ENCODE measurements at regions not wholly inside any gene's neighbourhood (a gene's known extent, or its start where the extent isn't known, plus 50 kb on each side); places are given as distances from the start of the nearest gene placed in this dataset.

DNA sequence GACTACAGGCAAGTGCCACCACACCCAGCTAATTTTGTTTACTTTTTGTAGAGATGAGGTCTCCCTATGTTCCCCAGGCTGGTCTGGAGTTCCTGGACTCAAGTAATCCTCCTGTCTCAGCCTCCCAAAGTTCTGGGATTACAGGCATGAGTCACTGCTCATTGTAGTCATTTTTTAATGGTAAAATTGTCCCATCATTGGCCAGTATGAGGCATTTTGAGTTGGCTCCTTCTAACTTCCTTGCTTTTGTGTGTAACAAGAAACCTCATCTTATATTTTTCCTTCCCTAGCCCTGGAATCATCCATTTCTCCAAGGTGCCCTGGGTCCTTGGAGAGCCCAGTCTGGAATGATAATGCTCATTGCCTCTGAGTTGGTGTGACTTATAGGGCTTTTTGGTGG is 148.5 kb downstream of the INHBB start:
- no peaks in the 10 kb centered on the region for H3K9me3 ChIP-seq
- H3K36me3 ChIP-seq = no peaks in the 10 kb centered on the region
- H3K4me1 ChIP-seq = no peaks in the 10 kb centered on the region
- H3K27ac ChIP-seq = no peak overlapping the region
- TF ChIP-seq, protein P1, sequence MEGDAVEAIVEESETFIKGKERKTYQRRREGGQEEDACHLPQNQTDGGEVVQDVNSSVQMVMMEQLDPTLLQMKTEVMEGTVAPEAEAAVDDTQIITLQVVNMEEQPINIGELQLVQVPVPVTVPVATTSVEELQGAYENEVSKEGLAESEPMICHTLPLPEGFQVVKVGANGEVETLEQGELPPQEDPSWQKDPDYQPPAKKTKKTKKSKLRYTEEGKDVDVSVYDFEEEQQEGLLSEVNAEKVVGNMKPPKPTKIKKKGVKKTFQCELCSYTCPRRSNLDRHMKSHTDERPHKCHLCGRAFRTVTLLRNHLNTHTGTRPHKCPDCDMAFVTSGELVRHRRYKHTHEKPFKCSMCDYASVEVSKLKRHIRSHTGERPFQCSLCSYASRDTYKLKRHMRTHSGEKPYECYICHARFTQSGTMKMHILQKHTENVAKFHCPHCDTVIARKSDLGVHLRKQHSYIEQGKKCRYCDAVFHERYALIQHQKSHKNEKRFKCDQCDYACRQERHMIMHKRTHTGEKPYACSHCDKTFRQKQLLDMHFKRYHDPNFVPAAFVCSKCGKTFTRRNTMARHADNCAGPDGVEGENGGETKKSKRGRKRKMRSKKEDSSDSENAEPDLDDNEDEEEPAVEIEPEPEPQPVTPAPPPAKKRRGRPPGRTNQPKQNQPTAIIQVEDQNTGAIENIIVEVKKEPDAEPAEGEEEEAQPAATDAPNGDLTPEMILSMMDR (IDR thresholded peaks at IDR 0.05) = no peak
- intact Hi-C loops (cut with DNase I) = no loop called here
- no peak overlapping the region for H3K4me3 ChIP-seq
- DNase-seq (ENCODE audit: low spot score in 2 of 2) = no peak
- no peaks in the 10 kb centered on the region for H3K27me3 ChIP-seq

DNA sequence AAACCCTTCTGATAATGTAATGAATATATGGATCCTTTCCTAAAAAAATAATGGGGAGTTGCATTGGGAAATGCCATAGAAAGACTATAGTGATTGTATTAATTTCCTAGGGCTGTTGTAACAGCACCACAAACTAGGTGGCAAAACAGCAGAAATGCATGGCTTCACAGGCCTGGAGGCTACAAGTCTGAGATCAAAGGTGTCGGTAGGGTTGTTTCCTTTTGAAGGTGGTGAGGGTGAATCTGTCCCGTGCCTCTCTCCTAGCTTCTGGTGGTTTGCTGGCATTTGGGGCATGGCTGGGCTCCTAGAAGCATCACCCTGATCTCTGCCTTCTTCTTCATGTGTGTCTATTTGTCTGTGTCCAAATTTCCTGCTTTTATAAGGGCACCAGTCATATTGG is 149.7 kb downstream of the INHBB start:
- Histone ChIP-seq H3K27me3 (no peaks in the 10 kb centered on the region), H3K36me3 (no peaks in the 10 kb centered on the region), H3K4me3 (no peak overlapping the region), H3K4me1 (no peaks in the 10 kb centered on the region), H3K9me3 (no peaks in the 10 kb centered on the region), H3K27ac (no peak overlapping the region)
- TF ChIP-seq, protein P1 (IDR thresholded peaks at IDR 0.05) = no peak
- intact Hi-C loops (cut with DNase I) = no loop called here
- no peak for DNase-seq (ENCODE audit: low spot score in 2 of 2)

DNA sequence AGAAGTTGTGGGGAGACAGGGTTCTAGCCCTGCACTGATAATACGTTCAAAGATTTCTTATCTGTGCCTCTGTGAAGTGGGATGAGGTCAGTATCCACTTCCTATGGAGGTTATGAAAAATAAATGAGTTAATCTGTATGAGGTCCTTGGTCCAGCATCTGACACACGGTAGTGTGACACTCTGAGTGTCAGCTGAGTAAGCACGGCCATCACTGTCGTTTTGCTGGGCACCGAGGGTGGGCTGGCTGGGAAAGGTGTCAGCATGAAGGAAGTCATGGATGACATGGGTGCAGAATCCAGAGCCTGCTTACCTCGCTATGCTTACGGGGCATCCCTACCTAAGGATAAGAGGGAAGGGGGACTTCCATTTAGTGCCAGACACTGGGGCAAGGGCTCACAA is 150.3 kb downstream of the INHBB start:
- Histone ChIP-seq H3K4me3 (no peak overlapping the region), H3K9me3 (no peaks in the 10 kb centered on the region), H3K27ac (no peak overlapping the region), H3K27me3 (no peaks in the 10 kb centered on the region), H3K36me3 (no peaks in the 10 kb centered on the region), H3K4me1 (no peaks in the 10 kb centered on the region)
- intact Hi-C loops (cut with DNase I) = no loop called here
- TF ChIP-seq, protein P1 (IDR thresholded peaks at IDR 0.05) = no peak
- no peak for DNase-seq (ENCODE audit: low spot score in 2 of 2)

DNA sequence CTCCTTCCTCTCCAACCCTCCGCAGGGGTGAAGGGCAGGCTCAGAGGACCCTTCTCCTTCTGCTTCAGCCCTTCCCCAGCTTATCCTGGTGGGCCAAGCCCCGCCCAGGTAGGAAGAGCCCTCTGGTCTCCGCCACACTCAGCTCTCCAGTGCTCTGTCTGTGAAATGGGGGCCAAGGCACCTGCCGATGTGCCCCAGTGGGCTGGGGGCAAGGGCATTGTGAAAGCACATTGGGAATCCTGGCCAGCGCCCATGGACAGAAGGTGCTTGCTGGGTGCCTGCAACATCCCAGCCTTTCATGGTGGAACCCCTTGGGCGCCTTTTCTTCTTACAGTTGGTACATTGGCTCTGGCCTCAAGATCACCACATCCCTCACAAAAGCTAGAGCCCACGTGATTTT is 150.8 kb downstream of the INHBB start:
- no peaks in the 10 kb centered on the region for H3K4me1 ChIP-seq
- H3K27ac ChIP-seq = no peak overlapping the region
- intact Hi-C loops (cut with DNase I) = no loop called here
- DNase-seq (ENCODE audit: low spot score in 2 of 2) = no peak
- no peaks in the 10 kb centered on the region for H3K9me3 ChIP-seq
- H3K36me3 ChIP-seq = no peaks in the 10 kb centered on the region
- no peaks in the 10 kb centered on the region for H3K27me3 ChIP-seq
- TF ChIP-seq, protein P1 (IDR thresholded peaks at IDR 0.05) = no peak
- no peak overlapping the region for H3K4me3 ChIP-seq

DNA sequence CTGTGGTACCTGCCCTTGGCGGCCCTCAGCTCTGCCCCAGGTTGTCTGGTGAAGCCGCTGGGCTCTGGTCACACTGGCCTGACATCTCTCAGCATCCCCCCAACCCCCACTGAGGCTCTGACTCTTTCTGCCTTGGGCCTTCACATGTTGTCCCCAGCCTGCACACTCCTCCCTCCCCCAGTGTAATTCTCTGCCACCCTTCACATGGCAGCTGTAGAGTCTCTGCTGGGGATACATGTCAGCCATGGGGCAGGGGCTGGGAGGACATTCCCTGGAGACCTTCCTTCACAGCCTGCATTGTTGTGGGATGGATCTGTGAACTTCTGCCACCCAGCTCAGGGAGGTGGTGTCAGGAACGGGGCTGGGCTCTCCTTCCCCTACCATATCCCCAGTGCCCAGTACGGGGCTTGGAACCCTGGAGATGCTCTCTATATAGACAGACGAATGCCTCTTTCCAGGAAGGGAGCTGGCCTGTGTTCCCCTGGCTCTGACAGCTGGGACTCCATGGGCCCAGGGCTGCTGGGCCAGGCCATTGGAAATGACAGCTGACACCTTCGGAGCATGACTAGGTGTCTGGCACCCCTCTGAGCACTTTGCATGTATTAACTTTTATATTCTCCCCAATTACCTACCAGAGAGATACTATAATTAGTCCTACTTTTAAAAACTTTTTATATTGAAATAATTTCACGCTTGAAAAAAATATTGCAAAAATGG is 151.5 kb downstream of the INHBB start:
- intact Hi-C loops (cut with DNase I) = no loop called here
- TF ChIP-seq, protein P1 (IDR thresholded peaks at IDR 0.05) = no peak
- Histone ChIP-seq H3K36me3 (no peaks in the 10 kb centered on the region), H3K27ac (no peak overlapping the region), H3K4me3 (no peak overlapping the region), H3K27me3 (no peaks in the 10 kb centered on the region), H3K4me1 (no peaks in the 10 kb centered on the region), H3K9me3 (no peaks in the 10 kb centered on the region)
- DNase-seq (ENCODE audit: low spot score in 2 of 2) = no peak

DNA sequence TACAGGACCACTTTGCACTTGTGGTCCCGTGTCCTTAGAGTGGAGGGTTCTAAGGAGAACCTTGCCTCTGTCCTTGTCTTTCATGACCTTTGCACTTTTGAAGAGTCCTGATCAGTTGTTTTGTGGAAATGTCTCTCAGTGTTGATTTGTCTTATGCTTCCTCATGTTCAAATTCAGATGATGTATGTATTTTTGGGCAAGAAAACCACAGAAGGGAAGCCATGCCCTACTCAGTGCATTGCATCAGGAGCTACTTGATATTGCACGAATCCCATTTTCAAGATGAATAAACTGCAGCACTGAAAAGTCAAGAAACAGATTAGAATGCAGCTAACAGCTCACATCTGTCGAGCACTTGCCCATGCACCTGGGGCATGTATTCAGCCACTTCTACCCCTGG is 152.2 kb downstream of the INHBB start:
- Histone ChIP-seq H3K27ac (no peak overlapping the region), H3K4me1 (no peaks in the 10 kb centered on the region), H3K9me3 (no peaks in the 10 kb centered on the region), H3K4me3 (no peak overlapping the region), H3K36me3 (no peaks in the 10 kb centered on the region), H3K27me3 (no peaks in the 10 kb centered on the region)
- TF ChIP-seq, protein P1 (IDR thresholded peaks at IDR 0.05) = no peak
- DNase-seq (ENCODE audit: low spot score in 2 of 2) = no peak
- intact Hi-C loops (cut with DNase I) = no loop called here

All from ascending aorta (tissue), 2 donors.